Effector CD8-positive, alpha-beta T cell (primary cell): ENCODE measurements at regions not wholly inside any gene's neighbourhood (a gene's known extent, or its start where the extent isn't known, plus 50 kb on each side); places are given as distances from the start of the nearest gene placed in this dataset.

Source experiments
- DNase-seq: peaks from one replicate; lab custom pipeline; 2025; lab: John Stamatoyannopoulos, UW

DNA sequence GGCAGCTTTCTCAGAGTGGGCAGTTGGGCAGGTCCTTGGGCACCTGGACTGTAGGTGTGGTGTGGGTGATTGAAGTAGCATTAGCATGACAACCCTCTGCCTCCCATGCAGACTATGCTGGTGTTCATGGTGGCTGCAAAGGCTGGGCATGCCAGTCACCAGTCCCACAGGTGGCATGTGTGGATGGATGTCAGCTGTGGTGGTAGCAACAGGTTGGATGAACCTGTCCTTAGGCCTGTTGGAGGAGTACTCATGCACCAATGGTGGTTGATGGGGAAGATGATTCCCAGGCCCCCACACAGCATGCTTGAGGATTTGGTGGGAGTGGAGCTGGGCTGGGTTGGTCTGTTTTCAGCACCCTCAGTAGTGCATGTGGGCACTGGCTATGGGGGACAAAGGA lies 251.1 kb downstream of the PAX1 start:
- no peak for DNase-seq

DNA sequence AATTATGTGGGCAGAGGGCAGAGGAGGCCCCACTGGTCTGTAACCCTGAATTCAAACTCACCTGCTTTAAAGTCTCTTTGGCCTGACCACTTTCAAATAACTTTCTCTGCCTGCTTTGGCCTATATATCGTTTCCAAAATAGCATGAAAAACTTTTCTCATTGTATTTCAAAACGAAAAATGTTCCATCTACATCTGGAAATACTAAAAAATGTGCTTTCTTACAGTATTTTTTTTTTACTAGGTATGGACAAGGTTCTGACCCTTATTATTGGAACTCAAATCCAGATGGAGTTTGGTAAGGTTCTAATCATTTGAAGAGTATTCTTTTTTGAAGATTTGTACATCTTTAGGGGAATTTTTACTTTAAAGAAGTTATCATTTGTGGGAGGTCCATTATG lies 241.9 kb downstream of the PAX1 start:
- no peak for DNase-seq

- no peak for DNase-seq
Observed at GRCh38 chr20:21944227-21944626, 238.8 kb downstream of the PAX1 start.

DNA sequence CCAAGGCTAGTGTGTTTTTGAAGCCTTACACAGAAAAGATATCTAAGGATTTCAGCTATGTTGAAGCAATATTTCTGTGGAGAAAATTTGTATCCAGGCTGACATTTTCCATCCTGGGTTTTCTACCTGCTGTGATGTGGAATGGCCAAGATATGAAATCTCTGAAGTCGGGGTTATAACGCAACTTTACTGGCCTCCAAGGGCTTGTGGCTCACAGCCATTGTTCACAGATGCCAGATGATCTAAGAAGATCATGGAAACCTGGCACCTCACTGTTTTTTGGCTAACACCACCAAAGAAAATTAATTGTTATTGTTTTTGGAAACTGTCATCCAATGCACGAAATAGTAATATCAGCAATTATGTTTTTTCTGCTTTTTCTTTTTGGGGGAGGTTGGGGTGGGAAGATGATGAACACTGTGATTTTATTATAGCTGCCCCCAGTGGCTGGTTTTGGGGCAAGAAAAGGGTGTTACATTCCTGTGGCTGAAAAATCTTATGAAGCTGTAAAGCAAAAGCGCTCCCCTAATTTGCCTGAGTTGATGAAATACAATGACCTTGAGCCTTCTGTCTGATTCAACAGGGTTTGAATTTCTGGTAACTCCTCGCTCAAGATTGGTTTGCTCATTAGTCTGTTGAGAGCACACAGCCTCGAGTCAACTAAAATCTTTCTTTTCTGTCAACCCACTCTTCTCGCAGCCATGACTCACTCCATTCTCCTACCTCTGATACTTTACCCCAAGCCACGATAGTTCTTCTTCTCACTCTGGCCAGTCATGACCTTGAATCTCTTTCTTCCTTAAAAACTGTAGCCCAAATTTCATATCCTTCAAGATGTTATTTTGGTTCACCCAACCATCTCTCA lies 236.7 kb downstream of the PAX1 start:
- DNase-seq: no peak

- DNase-seq: no peak
Observed at GRCh38 chr20:21936720-21937380, 231.4 kb downstream of the PAX1 start.

- DNase-seq: no peak
Observed at GRCh38 chr20:21936261-21936660, 230.8 kb downstream of the PAX1 start.

GRCh38 chr20:21933526-21933925 lies 228.1 kb downstream of the PAX1 start:
- DNase-seq: no peak

DNA sequence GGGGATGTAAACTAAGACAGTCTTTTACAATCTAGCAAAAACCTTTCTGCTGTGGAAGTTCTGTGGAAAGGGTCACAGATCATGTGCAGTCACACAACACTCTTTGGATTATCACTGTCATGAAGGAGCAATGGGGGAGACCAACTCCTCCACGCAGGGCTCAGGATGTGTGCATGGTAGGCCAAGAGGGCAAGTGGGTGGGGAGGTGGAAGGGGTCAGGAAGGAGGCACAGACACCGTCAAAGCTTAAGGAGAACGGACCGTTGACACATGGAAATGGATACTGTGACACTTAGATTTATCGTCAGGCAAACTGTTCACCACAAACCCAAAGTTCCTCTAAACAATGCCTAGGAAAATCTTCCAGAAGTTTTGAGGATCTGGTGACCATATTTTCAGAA lies 215.8 kb downstream of the PAX1 start:
- DNase-seq: no peak

- DNase-seq: no peak
Observed at GRCh38 chr20:21920211-21920610, 214.7 kb downstream of the PAX1 start.

- DNase-seq: no peak
Observed at GRCh38 chr20:21918398-21918797, 212.9 kb downstream of the PAX1 start.

DNA sequence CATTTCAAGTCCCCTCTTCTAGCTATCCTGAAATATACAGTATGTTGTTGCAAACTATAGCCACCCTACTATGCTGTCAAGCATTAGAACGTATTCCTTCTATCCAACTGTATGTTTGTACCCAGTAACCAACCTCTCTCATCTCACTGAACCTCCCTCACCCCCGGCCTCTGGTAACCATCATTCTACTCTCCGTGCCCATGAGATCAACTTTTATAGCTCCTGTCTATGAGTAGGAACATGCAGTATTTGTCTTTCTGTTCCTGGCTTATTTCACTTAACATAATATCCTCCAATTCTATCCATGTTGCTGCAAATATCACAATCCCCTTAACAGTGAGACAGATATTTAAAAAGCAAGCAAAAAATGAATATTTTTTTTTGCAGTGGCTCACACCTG lies 196.9 kb downstream of the PAX1 start:
- DNase-seq: no peak

- DNase-seq: no peak
Observed at GRCh38 chr20:21901470-21902275, 196.2 kb downstream of the PAX1 start.

- DNase-seq: no peak
Observed at GRCh38 chr20:21900431-21900830, 195.0 kb downstream of the PAX1 start.

DNA sequence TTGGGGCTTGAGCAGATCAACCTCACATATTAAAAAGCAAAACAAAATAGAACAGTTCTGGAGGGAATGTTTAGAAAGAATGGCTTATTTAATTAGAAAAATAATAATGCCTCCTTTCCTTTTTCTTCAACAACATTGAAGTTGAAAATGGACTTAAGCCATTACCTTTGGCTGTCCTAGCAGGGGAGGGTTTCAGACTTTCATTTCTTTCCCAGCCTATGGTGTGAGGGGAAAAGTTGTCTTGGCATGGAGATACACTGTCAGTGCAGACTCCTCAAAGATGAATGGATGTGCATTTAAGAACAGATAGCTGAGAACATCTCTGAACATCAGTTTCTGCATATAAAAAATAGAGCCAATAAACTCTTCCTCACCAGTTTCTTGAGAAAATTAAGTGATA lies 169.5 kb downstream of the PAX1 start:
- no peak for DNase-seq

DNA sequence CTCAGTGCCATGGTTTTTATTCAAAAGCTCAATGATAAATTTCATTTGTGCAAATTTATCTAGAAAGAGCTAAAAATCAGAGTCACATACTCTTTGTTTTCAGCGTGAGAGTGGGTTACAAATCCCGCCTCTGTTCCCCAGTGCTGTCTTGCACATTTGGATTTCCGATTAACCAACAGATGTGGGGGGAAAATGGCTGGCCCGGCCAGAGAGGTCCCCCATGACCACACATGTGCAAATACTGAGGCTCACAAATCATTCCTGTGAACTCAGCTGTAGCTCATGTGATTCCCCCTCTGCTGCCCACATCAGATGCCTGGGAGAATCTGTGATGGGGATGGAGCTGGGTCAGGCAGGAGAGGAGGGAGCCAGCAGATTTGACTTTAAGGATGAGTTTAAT lies 168.7 kb downstream of the PAX1 start:
- DNase-seq: no peak

DNA sequence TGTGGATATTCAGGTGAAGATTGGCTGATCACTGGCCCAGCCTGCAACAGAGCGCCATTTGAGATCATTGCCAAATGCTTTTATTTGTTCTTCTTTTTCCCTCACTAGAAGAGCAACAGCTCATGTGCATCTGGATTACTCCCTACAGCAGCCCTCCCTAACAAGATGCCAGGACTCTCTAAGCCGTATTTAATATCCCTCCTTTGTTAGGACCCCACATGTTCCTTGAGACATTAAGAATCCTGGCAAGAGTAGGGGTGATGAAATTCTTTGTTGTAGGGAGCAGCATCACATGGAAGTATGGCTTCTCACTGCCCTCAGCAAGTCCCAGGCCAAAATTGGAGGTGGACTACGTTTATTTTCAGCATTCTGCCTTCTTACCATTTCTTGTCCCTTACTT lies 167.8 kb downstream of the PAX1 start:
- no peak for DNase-seq

- DNase-seq: no peak
Observed at GRCh38 chr20:21867811-21868210, 162.3 kb downstream of the PAX1 start.

GRCh38 chr20:21867353-21867752 lies 161.9 kb downstream of the PAX1 start:
- DNase-seq: no peak

GRCh38 chr20:21862956-21863355 lies 157.5 kb downstream of the PAX1 start:
- no peak for DNase-seq

- no peak for DNase-seq
Observed at GRCh38 chr20:21862259-21862946, 156.9 kb downstream of the PAX1 start.

GRCh38 chr20:21840991-21841390 lies 135.5 kb downstream of the PAX1 start:
- DNase-seq: no peak

- no peak for DNase-seq
Observed at GRCh38 chr20:21839982-21840381, 134.5 kb downstream of the PAX1 start.
